Eye (tissue), 1 donor: ENCODE measurements at regions not wholly inside any gene's neighbourhood (a gene's known extent, or its start where the extent isn't known, plus 50 kb on each side); places are given as distances from the start of the nearest gene placed in this dataset.

ENCODE experiments used
- DNase-seq: peaks from one replicate; pipeline ENCODE4 v3.0.0-alpha.2; 2015

DNA sequence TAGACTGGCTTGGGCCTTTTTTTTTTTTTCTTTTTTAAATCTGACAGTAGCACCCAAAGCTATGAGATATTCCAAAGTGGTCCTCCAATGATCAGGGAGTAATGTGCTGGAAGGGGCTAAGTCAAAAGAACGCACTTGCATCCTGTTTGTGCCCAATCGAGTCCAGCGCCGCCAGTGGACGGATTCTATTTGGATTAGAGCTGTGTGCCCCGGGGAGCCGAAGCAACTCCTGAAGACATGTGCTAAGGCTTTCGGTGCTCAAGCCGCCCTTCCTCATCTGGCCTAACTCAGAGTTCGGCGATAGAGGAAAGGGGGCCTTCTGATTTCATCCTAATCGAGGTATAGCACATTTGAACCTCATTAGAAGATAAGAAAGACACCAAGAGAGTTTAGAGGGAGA lies 147.8 kb upstream of the NECTIN1 start:
- DNase-seq: no peak

DNA sequence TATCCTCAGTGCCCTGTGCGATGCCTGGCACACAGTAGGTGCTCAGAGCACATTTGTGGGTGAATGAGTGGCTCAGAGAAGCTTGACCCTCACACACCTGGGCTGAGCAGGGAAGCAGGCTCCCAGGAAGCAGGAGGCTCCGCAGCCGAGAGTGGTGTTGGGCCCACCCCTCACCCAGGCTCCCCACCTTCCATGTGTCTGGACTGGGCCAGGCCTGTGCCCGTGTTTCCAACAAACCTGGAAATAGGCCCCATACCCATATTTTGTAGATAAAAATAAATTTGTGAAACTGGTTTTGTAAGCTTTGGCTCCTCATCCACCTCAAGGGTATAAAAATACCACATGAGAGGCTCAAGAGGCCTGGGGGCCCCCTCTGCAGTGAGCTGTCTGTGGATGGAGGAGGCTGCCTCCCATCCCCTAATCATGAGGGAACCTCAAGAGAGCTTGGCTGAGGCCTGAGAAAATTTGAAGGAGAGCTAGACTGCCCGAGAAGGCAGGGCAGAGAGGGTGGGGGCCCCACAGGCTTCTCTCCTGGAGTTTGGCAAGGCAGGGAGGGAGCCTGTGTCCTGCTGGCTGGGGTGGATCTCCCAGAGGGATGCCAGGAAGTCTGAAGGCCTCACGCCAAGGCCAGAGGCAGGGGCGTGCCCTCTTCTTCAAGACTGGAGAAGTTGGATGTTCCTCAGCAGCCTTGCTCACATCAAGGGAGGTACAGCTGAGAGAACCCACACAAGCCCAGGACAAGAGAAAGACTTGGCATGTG lies 147.0 kb upstream of the NECTIN1 start:
- DNase-seq: no peak

DNA sequence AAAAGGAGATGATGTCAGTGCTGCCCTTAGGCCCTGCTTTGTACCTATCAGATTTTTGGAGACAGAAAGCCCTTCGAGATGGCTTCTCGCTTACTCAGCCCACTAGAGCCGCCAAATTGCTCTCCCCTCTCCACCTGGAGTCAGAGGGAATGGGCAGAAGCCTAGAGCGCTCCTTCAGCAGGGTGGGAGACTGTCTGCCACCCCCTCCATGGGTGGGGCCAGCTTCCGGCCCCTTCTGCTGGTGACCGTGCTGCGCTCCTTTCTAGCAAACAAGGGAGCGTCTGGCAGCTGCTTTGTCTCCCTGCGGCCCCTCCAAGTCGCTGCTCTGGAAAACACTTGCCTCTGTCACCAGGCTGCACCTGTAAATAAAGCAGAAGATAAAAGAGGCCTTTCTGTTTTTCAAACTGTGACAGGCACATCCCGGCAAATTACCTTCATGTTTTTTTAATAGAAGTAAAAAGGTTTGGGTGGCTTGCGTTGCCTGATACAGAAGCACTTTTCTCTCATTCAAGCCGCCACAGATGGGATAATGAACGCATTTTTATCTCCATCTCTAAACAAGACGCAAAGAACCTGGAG lies 145.7 kb upstream of the NECTIN1 start:
- no peak for DNase-seq

DNA sequence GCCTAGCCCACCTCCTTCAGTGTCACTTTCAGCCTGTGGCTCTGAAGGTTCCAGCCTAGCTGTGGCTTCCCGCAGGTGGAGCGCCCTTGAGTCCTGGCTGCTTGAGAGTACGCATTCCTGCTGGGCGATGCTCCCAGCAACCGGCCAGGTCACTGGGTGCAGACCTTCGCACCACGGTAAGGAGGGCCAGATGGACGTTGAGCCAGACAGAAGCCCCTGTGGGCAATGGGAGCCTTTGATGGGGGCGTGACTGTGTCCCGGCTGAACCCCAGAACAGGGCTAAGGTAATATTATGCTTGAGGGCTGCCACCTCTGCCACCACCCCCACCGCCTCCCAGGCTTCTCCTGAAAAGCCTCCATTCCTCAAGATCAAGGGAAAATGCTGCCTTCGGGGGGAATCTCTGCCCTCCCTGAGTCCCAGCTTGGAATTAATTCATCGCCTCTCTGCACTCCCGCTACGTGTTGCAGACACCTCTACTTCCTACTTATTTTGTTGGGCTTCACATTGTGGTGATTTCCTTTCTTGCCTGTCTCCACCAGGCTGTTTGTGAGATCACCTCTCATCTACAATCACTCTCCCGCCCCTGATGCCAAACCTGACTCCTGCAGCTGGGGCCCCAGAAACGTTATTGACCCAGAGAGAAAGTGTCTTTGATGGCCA lies 144.9 kb upstream of the NECTIN1 start:
- no peak for DNase-seq

DNA sequence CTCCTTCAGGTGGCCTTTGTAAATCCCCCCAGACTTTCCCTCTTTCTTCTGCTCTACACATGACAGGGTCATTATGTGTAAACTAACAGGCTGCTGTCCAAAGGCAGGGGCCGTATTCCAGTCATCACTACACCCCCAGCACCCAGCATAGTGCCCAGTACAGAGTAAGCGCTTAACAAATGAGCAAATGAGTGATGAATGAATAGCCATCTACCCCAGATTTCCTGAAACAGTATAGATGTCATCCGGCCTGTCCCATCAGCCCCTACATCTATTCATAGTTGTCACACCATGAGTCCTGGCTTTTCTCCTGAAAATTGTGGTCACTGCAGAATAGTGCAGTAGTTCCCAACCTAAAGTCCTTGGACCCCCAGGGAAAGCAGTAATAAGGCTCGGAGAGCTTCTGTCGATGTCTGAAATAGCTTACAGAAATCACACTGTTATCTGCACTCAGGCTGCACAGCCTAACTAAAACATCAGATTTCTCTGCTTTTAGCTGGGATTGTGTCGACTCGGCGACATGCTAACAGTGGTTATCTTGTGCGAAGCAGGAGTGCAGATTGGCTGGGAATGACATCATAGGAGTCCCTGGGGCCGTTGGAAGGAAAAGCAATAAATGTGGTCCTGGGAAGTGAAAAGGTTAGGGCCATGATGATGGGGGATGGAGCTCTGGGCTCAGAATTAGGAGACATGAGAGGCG lies 143.8 kb upstream of the NECTIN1 start:
- no peak for DNase-seq

DNA sequence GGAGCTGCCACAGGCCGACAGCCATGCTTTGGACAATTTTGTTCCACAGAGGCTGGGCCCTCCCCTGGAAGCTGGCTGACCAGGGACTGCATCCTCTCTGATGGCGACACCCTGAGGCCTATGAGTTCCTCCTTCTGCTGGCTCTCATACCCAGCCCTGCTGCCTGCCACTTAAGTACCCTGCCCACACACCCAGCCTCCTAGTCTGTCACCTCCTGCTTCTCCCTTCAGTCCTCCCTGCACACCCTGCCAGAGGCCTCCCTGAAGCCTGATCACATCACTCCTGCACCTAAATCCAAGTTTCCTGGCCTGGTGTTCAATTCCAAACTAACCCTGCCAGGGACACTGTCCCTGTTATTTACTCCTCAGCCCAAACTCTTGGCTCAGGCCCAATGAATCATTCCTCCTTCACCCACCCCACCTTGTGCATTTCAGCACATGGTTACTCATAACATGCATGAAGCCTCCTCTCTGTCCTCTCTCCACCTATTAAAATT lies 136.7 kb upstream of the NECTIN1 start:
- DNase-seq: no peak

DNA sequence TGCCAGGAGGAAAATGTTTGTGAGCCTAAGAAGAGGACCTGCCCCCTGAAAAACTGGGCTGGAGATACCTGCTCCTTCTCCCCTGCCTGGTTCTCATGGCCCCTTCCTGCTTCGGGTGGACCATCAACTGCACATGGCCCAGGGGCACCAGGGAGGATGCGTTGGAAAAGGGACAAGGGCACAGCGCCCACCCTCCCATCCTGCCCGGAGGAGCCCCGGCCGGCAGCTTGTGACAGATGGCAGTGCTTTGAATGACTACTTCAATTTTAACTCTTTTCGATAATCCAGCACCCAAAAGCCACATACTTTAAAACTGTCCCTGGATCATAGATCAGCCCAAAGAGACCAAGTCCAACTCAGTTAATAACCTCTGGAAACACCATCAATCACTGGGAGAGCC lies 135.8 kb upstream of the NECTIN1 start:
- DNase-seq: no peak

DNA sequence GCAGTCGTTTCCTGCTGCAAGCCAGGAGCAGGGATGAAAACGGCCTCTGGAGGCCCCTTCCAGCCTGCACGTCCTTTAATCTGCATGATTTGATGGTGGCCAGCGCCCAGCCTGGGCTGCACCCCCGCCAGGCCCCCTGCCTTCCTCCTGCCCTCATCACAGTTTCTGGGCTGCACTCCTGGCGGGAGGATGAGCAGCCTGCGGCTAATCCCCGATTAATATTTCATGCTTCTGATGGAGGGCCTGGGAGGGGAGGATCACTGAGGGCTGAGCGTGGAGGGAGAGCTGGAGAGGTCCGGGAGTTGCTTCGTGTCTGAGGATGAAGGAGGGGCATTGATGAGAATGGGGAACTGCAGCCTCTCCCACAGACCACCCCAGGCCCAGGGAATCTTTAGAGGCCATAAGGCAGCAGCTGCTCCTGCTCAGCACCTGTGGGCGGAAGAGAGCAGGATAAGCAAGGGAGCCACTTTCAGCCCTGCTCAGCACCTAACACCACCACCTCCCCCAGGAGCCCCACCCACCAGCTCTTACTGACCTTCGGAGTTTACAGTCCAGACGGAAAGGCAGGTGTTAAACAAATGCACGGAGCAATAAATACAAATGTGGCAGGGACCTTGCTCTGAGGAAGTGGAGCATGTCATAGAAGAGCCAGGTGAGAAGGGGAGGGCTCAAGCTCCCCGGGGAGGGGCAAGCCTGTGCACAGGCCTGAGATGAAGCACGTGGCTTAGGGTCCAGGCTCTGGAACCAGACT lies 135.0 kb upstream of the NECTIN1 start:
- DNase-seq: peak; percentile 89

DNA sequence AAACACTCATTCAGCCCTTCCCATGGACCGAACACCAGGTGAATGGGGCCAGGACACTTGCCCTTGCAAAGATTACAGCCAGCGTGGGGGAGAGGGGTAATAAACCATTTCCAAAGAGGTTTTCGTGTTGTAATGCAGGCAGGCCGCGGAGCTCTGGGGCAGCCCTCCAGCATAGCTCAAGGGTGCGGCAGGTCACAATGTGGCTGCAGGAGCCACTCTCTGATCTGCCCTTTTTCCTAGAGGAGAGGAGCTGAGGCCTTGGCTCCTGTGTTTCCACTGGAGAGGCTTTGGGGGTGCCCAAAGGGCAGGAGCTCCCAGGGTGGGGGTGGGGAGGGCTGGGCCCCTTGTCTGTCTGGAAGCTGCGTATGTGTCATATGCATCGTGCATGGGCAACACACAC lies 134.2 kb upstream of the NECTIN1 start:
- DNase-seq: no peak

DNA sequence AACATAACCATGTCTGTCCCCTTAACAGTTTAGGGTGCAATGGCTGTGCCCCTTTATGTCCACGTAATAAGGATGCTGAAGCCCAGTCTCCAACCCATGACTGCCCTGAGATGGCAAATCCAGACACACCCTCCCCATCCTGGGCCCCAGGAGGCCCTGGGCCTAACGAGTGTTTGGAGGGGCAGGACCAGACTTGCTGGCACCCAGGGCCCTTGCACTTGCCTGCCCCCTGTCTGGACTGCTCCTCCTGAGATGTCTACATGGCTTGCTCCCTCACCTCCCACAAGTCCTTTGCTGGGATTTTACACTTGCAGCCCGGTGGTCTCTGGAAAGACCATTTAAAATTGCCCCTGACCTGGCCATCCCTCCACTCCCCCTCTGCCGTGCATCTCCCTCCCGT lies 132.2 kb upstream of the NECTIN1 start:
- DNase-seq: no peak

DNA sequence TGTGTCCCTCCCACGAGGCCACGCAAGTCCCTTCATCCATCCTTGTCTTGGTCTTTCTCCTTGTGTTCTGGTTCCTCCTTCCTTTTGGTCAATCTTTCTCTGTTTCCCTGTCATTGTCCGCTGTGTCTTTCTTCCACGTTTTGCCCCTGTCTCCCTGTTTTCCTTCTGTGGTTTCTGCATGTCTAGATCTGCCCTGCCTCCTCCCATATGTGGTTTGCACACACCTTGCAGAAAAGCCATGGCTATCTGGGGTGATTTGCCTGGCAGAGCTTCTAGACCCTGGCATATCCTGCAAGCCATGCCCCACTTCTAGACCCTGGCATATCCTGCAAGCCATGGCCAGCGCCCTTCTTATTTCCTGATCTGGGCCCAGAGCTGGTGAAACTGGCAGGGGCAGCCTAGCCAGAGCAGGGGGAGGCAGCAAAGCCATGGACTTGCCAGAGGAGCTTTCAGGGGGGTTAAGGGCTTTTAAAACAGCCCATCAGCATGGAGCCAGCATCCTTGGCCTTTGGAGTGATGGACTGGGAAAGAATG lies 131.6 kb upstream of the NECTIN1 start:
- no peak for DNase-seq

DNA sequence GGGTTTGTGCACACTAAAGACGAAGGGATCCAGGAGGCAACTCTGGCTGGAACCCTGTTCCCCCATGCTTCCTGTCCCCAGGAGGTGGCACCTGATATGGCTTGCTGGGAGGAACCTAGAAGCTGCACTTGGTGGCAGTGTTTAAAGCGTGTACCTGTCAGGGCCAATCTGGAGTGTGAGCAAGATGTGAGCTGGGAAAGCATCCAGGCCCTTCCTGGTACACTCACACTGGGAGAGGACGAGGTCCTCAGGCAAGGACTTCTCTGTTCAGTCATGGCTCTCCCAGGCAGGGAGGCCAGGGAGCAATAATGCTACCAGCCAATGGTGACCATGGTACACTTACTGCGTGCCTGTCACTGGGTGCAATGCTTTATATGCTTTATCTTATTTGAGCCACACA lies 130.7 kb upstream of the NECTIN1 start:
- DNase-seq: no peak

DNA sequence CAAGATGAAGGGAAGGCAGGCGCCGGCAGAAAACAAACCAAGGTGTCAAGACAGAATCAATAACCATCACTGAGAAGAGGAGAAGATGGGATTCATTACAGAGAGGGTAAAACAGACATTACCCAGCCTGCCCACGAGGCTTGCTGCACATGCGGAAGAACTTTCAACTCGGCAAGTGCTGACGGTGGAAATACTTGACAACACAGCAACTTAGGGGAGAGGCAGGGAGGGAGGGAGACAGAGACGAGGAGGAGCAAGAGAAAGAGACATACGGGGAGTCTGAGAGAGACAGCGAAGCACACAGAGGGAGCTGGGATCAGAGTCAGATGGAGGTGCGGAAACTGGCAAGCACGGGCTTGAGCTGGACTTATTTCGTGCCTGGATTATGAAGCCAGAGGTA lies 129.3 kb upstream of the NECTIN1 start:
- no peak for DNase-seq

DNA sequence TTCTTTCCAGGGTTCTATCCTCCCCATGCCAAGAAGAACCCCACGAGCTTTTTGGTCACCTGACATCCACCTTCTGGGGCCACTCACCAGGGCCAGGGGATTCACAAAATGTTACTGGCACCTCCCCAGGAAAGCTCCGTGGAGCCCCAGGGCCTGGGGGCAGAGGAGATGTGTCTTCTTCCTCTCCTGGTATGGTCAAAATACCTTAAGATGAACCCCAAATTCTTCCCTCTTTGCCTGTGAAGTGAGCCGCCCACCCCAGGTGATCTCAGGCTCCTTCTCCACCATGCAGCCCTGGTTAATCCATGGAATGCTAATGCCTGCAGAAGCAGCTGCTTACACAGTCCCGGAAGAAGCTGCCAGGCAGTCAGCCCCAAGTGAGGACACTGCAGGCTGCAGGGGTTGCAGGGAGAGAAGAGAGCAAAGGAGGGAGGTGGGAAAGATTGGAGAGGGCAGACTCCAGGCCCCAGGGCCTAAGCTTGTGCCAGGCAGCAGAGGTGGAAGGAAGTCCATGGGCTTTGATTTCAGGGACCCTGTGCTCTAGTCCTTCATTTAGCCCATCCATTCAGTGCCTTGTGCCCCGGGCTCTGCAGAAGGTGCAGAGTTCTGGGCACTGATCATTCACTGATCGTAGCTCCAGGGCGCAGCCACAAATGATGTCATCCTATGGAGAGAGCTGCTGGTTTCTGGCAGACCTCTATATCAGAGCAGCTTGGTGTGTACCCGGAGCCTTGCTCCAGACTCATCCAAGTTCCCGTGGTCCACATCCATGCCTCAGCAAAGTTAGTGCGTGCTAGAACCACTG lies 127.9 kb upstream of the NECTIN1 start:
- no peak for DNase-seq

DNA sequence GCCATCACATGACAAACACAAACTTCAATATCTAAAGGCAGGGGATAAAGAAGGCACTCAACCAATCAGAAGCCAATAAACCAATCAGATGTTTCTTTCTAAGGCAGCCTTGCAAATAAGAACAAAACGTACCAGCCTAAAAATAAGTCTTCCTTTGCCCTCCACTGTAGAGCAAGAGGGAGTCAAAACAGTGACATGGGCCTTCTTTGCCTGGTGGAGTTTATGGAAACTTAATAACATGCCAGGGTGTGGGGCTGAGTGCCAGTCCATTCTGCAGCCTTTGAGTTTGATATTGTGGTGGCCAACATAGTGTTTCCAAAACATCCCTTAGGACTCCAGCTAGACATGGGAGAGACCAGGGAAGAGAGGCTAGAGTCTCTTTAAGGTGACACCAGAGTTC lies 126.1 kb upstream of the NECTIN1 start:
- no peak for DNase-seq

DNA sequence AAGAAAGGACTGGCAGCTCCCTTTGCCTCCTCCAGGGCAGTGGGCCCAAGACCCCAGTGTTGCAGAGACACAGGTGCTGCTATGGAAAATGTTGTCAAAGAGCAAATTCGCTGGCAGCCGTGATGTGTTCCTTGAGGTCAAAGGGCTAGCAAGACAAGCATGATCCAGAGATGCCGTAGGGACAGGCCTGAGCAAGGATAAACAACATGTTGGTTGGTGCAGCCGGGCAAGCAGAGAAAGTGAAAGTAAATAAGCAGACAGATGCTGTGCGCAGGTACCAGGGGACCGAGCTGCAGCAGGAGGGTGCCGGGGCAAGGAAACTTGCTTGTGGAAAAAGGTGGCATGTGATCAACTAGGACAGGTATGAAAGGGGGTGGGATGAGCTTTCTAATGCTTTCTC lies 125.5 kb upstream of the NECTIN1 start:
- DNase-seq: no peak

DNA sequence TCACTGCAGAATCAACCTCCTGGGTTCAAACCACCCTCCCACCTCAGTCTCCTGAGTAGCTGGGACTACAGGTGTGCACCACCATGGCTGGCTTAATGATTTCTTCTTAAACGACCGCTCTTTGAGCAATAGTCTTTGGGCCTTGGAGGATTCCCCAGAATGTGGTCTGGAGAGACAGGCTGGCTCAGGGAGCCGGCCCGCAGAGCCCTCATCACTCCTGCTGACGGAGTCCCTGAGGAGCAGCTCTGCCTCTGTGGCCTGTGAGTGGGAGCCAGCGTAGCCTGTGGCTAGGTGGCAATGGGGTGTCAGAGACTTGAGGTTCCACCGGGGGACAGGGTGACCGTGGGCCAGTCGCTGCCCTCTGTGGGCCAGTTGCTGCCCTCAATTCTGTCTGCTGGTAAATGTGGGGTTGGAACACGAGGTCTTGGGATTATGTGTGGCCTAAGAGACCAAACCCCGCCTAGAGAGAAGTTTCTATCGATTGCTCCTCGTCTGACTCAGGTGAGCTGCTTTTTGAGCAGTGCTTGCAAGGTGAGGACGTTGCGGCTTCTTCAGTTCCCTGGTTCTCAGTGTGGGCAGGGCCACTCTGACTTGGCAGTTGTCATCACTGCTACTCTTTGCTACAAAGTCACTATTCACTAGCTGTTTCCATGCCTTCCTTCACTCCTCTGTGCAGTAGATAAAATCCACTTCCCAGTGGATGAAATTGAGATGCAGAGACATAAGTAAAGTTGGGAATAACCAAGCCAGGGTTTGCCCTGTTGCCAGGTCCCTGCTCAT lies 124.8 kb upstream of the NECTIN1 start:
- DNase-seq: no peak

DNA sequence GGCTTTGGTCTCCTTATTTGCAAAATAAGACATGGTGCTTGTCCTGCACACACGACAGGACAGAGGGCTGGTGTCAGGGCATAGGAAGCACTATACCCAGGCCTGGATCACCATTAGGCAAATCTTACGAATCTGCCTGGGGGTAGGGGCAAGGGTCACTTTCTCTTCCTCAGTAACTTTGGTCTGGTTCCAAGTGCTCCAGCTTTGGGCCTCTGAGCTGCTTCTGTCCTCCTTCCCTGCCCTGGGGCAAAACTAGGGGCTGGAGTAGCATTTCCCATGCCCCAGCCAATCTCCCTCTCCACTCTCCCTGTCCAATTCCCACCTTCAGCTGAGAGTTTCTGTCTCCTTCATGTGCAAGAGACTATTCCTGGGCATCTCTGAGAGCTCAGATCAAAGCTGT lies 123.7 kb upstream of the NECTIN1 start:
- no peak for DNase-seq

DNA sequence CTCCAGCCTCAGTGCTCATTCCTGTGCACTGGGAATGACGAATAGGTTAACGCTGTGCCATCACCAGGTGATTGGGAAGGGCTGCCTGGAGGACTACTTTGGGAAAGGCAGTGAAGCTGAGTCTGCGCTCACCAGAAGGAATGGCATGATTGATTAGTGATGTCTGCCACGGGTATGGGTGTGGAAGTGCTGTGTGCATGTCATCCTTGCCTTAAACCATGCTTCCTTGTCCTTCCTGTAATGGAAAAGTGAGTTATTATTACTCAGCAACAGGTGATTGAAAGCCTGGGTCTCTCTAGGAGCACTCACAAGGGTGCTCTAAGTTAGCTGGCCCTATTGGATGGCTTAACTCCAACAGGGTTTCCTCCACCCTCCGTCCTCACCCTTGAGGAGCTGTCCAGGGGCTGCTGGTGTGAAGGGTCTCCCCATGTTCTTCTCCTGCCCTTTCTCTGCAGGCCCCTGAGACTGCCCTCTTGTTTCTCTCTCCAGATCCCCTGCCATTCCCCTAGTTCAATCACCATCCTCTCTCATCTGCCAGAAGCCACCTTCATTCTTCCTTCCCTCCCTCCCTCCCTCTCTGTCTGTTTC lies 121.9 kb upstream of the NECTIN1 start:
- no peak for DNase-seq

DNA sequence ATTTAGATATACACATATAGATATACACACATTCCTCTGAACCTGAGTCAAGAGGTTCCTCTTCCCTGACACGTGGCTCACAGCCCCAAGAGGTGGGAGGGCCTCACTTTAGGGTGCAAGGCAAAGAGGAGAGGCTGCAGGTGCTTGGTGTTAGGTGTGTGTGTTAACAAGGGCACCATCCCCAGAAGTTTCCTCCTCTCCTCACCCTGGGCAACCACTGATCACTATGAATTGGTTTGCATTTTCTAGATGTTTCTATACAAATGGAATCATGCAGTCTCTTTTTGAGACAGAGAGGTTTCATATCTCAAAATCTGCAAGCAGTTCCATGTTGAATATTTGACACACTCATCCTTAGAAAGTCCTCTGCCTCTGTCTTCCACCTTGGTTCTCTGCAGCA lies 120.9 kb upstream of the NECTIN1 start:
- no peak for DNase-seq

DNA sequence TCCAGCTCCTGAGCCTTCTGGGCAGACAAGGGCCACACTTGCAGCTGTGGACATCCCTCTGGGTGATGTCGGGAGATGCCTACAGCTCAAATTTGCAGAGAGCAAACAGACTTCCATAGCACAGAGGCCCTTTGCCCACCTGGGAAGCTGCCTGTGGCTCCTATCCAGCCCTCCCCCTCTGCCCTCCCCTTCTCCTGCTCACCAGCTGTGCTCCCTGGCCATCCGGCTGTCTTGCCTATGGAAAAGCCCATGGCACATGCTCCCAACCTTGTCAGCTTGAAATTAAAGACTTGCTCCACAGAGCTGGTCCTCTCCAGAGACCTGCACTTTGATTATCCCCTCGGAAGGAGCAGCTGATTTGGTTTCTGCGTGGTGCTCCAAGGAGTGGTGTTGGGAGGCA lies 118.9 kb upstream of the NECTIN1 start:
- DNase-seq: peak; percentile 58
